OCI-LY7 (cell line): ENCODE measurements at regions not wholly inside any gene's neighbourhood (a gene's known extent, or its start where the extent isn't known, plus 50 kb on each side); places are given as distances from the start of the nearest gene placed in this dataset.

Experiments used
- CTCF ChIP-seq: fragments of 200-600 bp; sonication (generic); conservative IDR thresholded peaks from 2 replicates; pipeline ENCODE4 v1.5.1; 2014; ENCODE audit warnings: mild to moderate bottlenecking, antibody characterized with exemption, low read length, moderate library complexity, mixed read lengths
- EZH2phosphoT487 ChIP-seq: fragments of 200-600 bp; sonication (generic); IDR thresholded peaks from 2 replicates; pipeline ENCODE4 v1.6.1; 2018; ENCODE audit warnings: low read depth, borderline replicate concordance, mild to moderate bottlenecking, mixed run types, antibody characterized with exemption, low read length, moderate library complexity, mixed read lengths

DNA sequence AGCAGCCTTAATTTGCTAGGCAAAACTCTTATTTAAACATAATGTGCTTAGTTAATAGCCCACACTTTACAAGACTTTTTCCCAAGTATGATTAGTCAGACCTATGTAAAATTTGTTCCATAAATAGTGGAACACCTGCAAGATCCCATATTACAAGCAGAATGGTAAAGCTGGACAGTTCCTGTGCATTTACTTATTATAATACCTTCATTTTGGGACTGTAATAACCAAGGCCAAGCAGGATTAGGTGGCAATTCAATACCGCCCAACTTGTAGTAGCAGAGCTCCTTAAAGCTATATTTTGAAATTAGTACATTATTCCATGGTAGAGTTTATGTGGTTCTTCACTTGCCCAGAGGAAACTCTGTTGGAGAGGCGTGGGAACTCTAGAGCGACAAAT lies 431.5 kb upstream of the MMADHC start:
- TF ChIP-seq CTCF (no peak), EZH2phosphoT487 (no peak)
